Astrocyte of the spinal cord (primary cell): ENCODE measurements at regions not wholly inside any gene's neighbourhood (a gene's known extent, or its start where the extent isn't known, plus 50 kb on each side); places are given as distances from the start of the nearest gene placed in this dataset.

Experiments used
- DNase-seq: peaks from one replicate; pipeline ENCODE4 v3.0.0; 2011; ENCODE audit warnings: low read depth, low spot score
- H3K4me3 ChIP-seq: 2 replicates; pipeline ENCODE4 v1.5.1; 2011; ENCODE audit warnings: low read depth, mild to moderate bottlenecking, low read length, moderate library complexity
- CTCF ChIP-seq: IDR thresholded peaks from 2 replicates; pipeline ENCODE4 v1.5.1; 2012; ENCODE audit warnings: low read depth, mild to moderate bottlenecking, low read length, inconsistent platforms
- in situ Hi-C: cut with HindIII; loops from 2 replicates; pipeline ENCODE4 v1.10.0; 2017; ENCODE audit warnings: low sequenced_read_pairs

GRCh38 chr20:2203436-2203835, 92.4 kb upstream of the TGM3 start:
- in situ Hi-C loops: no loop called here
- TF ChIP-seq CTCF: no peak
- H3K4me3 ChIP-seq: no peak overlapping the region
- no peak for DNase-seq

- H3K4me3 ChIP-seq: no peak overlapping the region
- no peak for DNase-seq
- in situ Hi-C loops: no loop called here
- TF ChIP-seq CTCF: no peak
These were observed 91.8 kb upstream of the TGM3 start for GRCh38 chr20:2204021-2204420.

GRCh38 chr20:2206957-2207769, 88.6 kb upstream of the TGM3 start:
- in situ Hi-C loops: no loop called here
- TF ChIP-seq CTCF: peak; percentile 79
- peak; percentile 55 for DNase-seq
- peak overlapping the region; percentile 45 for H3K4me3 ChIP-seq

GRCh38 chr20:2207770-2208097, 88.1 kb upstream of the TGM3 start:
- no peak for DNase-seq
- no peak for TF ChIP-seq CTCF
- in situ Hi-C loops: no loop called here
- H3K4me3 ChIP-seq: peak overlapping the region; percentile 45

GRCh38 chr20:2208897-2209296, 86.9 kb upstream of the TGM3 start:
- H3K4me3 ChIP-seq: no peak overlapping the region
- DNase-seq: no peak
- in situ Hi-C loops: no loop called here
- no peak for TF ChIP-seq CTCF

GRCh38 chr20:2210646-2211552, 84.9 kb upstream of the TGM3 start:
- no peak for TF ChIP-seq CTCF
- in situ Hi-C loops: no loop called here
- DNase-seq: peak; percentile 36

More at GRCh38 chr20:2210646-2211552, 84.9 kb upstream of the TGM3 start:
- H3K4me3 ChIP-seq: no peak overlapping the region
